ENCODE measurements at regions not wholly inside any gene's neighbourhood (a gene's known extent, or its start where the extent isn't known, plus 50 kb on each side); places are given as distances from the start of the nearest gene placed in this dataset.

- no peak for DNase-seq (ENCODE audit: low read depth)
These were observed 91.7 kb upstream of the MYL2 start for GRCh38 chr12:111011999-111012600.

GRCh38 chr12:111010916-111011657 is 90.7 kb upstream of the MYL2 start:
- DNase-seq (ENCODE audit: low read depth): no peak

- DNase-seq (ENCODE audit: low read depth): no peak
These were observed 89.7 kb upstream of the MYL2 start for GRCh38 chr12:111010061-111010460.

- DNase-seq (ENCODE audit: low read depth): no peak
These were observed 86.2 kb upstream of the MYL2 start for GRCh38 chr12:111006621-111007020.

- DNase-seq (ENCODE audit: low read depth): no peak
These were observed 78.6 kb upstream of the MYL2 start for GRCh38 chr12:110998971-110999370.

GRCh38 chr12:110998165-110998564 is 77.8 kb upstream of the MYL2 start:
- DNase-seq (ENCODE audit: low read depth): no peak

GRCh38 chr12:110996415-110996814 is 76.0 kb upstream of the MYL2 start:
- no peak for DNase-seq (ENCODE audit: low read depth)

- DNase-seq (ENCODE audit: low read depth): no peak
These were observed 75.2 kb upstream of the MYL2 start for GRCh38 chr12:110995615-110996014.

- no peak for DNase-seq (ENCODE audit: low read depth)
These were observed 74.6 kb upstream of the MYL2 start for GRCh38 chr12:110995016-110995415.

- DNase-seq (ENCODE audit: low read depth): no peak
These were observed 73.1 kb upstream of the MYL2 start for GRCh38 chr12:110993434-110993833.

- no peak for DNase-seq (ENCODE audit: low read depth)
These were observed 72.5 kb upstream of the MYL2 start for GRCh38 chr12:110992909-110993308.

GRCh38 chr12:110983811-110984210 is 63.4 kb upstream of the MYL2 start:
- no peak for DNase-seq (ENCODE audit: low read depth)

- no peak for DNase-seq (ENCODE audit: low read depth)
These were observed 52.5 kb upstream of the MYL2 start for GRCh38 chr12:110972866-110973265.

- no peak for DNase-seq (ENCODE audit: low read depth)
These were observed 51.6 kb upstream of the MYL2 start for GRCh38 chr12:110971936-110972335.

- no peak for DNase-seq (ENCODE audit: low read depth)
These were observed 51.0 kb upstream of the MYL2 start for GRCh38 chr12:110971189-110971920.

Measured in T-helper 22 cell (primary cell).